DND-41 (cell line): ENCODE measurements at regions not wholly inside any gene's neighbourhood (a gene's known extent, or its start where the extent isn't known, plus 50 kb on each side); places are given as distances from the start of the nearest gene placed in this dataset.

Experiments
- ATAC-seq: fragments of 200-7000 bp; cut with Tn5 transposase; 3 replicates; pipeline ENCODE4 v1.9.1; 2021; ENCODE audit warnings: low read depth; ENCODE audit not compliant: insufficient read depth
- DNase-seq: peaks from one replicate; pipeline ENCODE4 v3.0.0-alpha.2; 2020
- H2AFZ ChIP-seq: 2 replicates; pipeline ENCODE4 v1.6.0; 2012; ENCODE audit warnings: low read depth, low read length
- H3K27ac ChIP-seq: 2 replicates; pipeline ENCODE4 v1.5.1; 2012; ENCODE audit warnings: low read length, inconsistent platforms
- H3K27me3 ChIP-seq: fragments of 200-600 bp; sonication (generic); 2 replicates; pipeline ENCODE4 v1.6.0; 2012; ENCODE audit warnings: low read length, mild to moderate bottlenecking, inconsistent platforms; ENCODE audit not compliant: insufficient read depth, poor library complexity
- H3K36me3 ChIP-seq: 2 replicates; pipeline ENCODE4 v1.5.1; 2012; ENCODE audit warnings: low read length, inconsistent platforms; ENCODE audit not compliant: insufficient read depth
- H3K4me1 ChIP-seq: 2 replicates; pipeline ENCODE4 v1.5.1; 2012; ENCODE audit warnings: mild to moderate bottlenecking, low read length; ENCODE audit not compliant: insufficient read depth
- H3K4me2 ChIP-seq: 2 replicates; pipeline ENCODE4 v1.6.0; 2012; ENCODE audit warnings: mild to moderate bottlenecking, moderate library complexity, low read length, inconsistent platforms; ENCODE audit not compliant: insufficient read depth
- H3K4me3 ChIP-seq, 2 experiments: fragments of 200-600 bp in 1 of 2; shearing (Covaris generic) in 1 of 2; 2 replicates each; pipeline ENCODE4 v1.5.1; 2012 to 2016; ENCODE audit warnings: inconsistent platforms in 2 of 2, low read length in 2 of 2, mild to moderate bottlenecking in 2 of 2, low read depth in 1 of 2, moderate library complexity in 1 of 2
- H3K79me2 ChIP-seq: 2 replicates; pipeline ENCODE4 v1.6.0; 2012; ENCODE audit warnings: low read length, inconsistent platforms; ENCODE audit not compliant: insufficient read depth
- H3K9ac ChIP-seq: 2 replicates; pipeline ENCODE4 v1.6.0; 2012; ENCODE audit warnings: low read depth, mild to moderate bottlenecking, inconsistent platforms, low read length, moderate library complexity
- H3K9me3 ChIP-seq: 2 replicates; pipeline ENCODE4 v1.5.1; 2012; ENCODE audit warnings: low read length, moderate library complexity, mild to moderate bottlenecking, inconsistent platforms; ENCODE audit not compliant: insufficient read depth, severe bottlenecking
- H4K20me1 ChIP-seq: 2 replicates; pipeline ENCODE4 v1.6.0; 2012; ENCODE audit warnings: low read length; ENCODE audit not compliant: insufficient read depth
- EZH2 ChIP-seq: IDR thresholded peaks from 3 replicates; pipeline ENCODE4 v1.6.1; 2012; ENCODE audit warnings: borderline replicate concordance, low read depth, mild to moderate bottlenecking, moderate library complexity, low read length, inconsistent platforms; ENCODE audit not compliant: severe bottlenecking
- TF ChIP-seq, protein P1 (sequence below): IDR thresholded peaks from 2 replicates; pipeline ENCODE4 v1.5.1; 2012; ENCODE audit warnings: borderline replicate concordance, low read length, moderate library complexity, mild to moderate bottlenecking; ENCODE audit not compliant: poor library complexity, severe bottlenecking; ENCODE audit errors: extremely low read depth

DNA sequence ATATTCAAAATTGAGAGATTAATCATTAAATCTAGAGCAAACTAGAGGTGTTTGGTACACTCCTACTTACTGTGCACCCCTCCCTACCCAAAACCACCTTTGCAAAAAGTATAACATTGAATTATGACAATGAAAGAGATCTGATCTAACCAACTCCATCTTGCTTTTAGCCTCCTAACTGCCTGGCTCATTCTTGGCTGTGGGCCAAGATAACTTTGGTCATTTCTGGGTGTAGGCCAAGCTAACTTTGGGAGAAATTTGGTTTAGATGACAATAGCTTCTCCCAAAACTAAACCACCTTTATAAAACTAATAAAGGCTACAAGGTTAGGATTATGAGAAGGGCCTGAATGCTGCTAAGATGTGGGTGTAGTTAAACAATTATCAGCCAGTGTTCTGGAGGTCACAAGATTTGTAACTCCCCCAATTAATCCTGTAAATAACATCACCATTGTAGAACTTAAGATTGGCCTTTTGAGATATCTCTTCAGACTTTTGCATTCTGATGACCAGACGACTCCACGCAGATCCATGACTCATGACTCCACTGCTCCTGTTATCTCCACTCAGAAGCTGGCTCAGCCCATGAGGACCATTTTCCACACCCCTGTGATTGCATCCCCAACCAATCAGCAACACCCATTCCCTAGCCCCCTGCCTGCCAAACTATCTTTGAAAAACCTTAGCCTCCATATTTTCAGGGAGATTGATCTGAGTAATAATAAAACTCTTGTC lies 160.2 kb downstream of the FBXO15 start:
- DNase-seq, result no peak
- Histone ChIP-seq H3K4me1 (no peaks in the 10 kb centered on the region), H3K27me3 (no peaks in the 10 kb centered on the region), H4K20me1 (no peaks in the 10 kb centered on the region), H3K9ac (no peak overlapping the region), H3K36me3 (no peaks in the 10 kb centered on the region), H3K4me3 (no peak overlapping the region), H3K9me3 (peaks cover 2% of the 10 kb centered on the region), H2AFZ (no peak overlapping the region), H3K4me2 (no peak overlapping the region), H3K27ac (no peak overlapping the region), H3K79me2 (no peaks in the 10 kb centered on the region)
- ATAC-seq, result no peak
- TF ChIP-seq EZH2, result no peak
- TF ChIP-seq, protein P1, sequence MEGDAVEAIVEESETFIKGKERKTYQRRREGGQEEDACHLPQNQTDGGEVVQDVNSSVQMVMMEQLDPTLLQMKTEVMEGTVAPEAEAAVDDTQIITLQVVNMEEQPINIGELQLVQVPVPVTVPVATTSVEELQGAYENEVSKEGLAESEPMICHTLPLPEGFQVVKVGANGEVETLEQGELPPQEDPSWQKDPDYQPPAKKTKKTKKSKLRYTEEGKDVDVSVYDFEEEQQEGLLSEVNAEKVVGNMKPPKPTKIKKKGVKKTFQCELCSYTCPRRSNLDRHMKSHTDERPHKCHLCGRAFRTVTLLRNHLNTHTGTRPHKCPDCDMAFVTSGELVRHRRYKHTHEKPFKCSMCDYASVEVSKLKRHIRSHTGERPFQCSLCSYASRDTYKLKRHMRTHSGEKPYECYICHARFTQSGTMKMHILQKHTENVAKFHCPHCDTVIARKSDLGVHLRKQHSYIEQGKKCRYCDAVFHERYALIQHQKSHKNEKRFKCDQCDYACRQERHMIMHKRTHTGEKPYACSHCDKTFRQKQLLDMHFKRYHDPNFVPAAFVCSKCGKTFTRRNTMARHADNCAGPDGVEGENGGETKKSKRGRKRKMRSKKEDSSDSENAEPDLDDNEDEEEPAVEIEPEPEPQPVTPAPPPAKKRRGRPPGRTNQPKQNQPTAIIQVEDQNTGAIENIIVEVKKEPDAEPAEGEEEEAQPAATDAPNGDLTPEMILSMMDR, result no peak

DNA sequence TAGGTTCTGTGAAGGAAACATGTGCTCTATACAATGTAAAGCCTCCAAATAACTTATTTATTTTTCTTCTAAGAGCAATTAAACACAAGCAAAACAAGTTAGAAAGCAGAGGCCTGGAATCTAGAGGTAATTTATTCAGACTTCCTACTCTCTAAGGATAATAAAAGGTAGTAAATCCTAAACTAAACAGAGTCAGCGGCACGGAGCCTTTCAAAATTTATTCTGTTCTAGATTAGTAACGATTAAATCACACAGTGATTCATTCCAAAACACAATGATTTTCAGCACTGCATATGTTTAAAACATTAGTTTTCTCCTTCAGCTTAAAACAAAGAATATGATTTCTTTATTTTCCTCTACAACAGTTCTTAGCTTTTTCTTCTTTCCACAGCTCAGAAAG lies 160.9 kb downstream of the FBXO15 start:
- Histone ChIP-seq H4K20me1 (no peaks in the 10 kb centered on the region), H3K4me3 (no peak overlapping the region), H3K9me3 (peaks cover 2% of the 10 kb centered on the region), H2AFZ (no peak overlapping the region), H3K9ac (no peak overlapping the region), H3K36me3 (no peaks in the 10 kb centered on the region), H3K27me3 (no peaks in the 10 kb centered on the region), H3K4me2 (no peak overlapping the region), H3K79me2 (no peaks in the 10 kb centered on the region), H3K4me1 (no peaks in the 10 kb centered on the region), H3K27ac (no peak overlapping the region)
- DNase-seq (no peak), ATAC-seq (no peak)
- TF ChIP-seq, protein P1, result no peak
- no peak for TF ChIP-seq EZH2

DNA sequence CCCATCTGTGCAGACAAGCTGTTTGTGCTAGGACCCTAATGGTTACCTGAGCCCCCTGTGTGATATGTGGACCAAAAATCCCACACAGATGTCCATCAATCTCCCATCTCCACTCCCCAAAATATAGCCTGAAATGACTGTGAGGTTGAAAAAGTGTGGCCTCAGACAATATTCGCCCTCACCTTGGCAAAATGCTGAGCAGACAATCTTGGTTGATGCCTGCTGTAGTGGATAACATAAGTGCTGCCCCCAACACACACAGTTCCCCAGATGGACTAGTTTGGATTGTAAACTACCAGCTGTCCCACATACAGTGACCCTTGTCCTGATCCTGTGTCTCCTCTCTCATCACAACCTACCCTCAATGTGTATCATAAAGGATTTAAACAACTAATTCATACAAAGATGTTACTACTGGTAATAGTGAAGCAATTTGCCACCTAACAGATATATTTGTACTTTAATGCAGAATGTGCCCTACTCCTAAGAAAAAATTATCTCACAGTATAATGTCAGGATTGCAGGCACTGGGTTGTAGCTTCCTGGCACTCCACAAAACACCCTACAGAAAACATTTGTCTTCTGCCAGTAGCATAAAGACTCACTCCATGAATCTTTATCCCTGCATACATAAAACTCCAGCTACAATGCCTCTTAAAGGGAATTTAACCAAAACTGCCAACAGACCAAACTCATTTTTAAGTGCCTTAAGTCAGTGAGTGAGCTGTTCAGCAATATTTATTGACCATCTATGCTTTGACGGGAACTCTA lies 161.6 kb downstream of the FBXO15 start:
- no peak for TF ChIP-seq EZH2
- TF ChIP-seq, protein P1, result no peak
- DNase-seq (no peak), ATAC-seq (no peak)
- H3K36me3 ChIP-seq, result no peaks in the 10 kb centered on the region
- H2AFZ ChIP-seq, result no peak overlapping the region
- no peaks in the 10 kb centered on the region for H3K79me2 ChIP-seq
- no peaks in the 10 kb centered on the region for H3K27me3 ChIP-seq
- H3K4me2 ChIP-seq, result no peak overlapping the region
- no peak overlapping the region for H3K4me3 ChIP-seq
- no peak overlapping the region for H3K9ac ChIP-seq
- H3K27ac ChIP-seq, result no peak overlapping the region
- H3K4me1 ChIP-seq, result no peaks in the 10 kb centered on the region
- peaks cover 2% of the 10 kb centered on the region for H3K9me3 ChIP-seq
- no peaks in the 10 kb centered on the region for H4K20me1 ChIP-seq
